ENCODE measurements at regions not wholly inside any gene's neighbourhood (a gene's known extent, or its start where the extent isn't known, plus 50 kb on each side); places are given as distances from the start of the nearest gene placed in this dataset.

GRCh38 chr14:97267509-97267908, 470.3 kb downstream of the VRK1 start:
- DNase-seq (ENCODE audit: low spot score) = no peak
- in situ Hi-C loops (cut with MboI; ENCODE audit: low sequenced_read_pairs, unreplicated experiment) = no loop called here
- TF ChIP-seq, protein P1, sequence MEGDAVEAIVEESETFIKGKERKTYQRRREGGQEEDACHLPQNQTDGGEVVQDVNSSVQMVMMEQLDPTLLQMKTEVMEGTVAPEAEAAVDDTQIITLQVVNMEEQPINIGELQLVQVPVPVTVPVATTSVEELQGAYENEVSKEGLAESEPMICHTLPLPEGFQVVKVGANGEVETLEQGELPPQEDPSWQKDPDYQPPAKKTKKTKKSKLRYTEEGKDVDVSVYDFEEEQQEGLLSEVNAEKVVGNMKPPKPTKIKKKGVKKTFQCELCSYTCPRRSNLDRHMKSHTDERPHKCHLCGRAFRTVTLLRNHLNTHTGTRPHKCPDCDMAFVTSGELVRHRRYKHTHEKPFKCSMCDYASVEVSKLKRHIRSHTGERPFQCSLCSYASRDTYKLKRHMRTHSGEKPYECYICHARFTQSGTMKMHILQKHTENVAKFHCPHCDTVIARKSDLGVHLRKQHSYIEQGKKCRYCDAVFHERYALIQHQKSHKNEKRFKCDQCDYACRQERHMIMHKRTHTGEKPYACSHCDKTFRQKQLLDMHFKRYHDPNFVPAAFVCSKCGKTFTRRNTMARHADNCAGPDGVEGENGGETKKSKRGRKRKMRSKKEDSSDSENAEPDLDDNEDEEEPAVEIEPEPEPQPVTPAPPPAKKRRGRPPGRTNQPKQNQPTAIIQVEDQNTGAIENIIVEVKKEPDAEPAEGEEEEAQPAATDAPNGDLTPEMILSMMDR (IDR thresholded peaks at IDR 0.05; ENCODE audit: borderline replicate concordance, control extremely low read depth, extremely low read depth, insufficient read depth, missing control alignments) = no peak

DNA sequence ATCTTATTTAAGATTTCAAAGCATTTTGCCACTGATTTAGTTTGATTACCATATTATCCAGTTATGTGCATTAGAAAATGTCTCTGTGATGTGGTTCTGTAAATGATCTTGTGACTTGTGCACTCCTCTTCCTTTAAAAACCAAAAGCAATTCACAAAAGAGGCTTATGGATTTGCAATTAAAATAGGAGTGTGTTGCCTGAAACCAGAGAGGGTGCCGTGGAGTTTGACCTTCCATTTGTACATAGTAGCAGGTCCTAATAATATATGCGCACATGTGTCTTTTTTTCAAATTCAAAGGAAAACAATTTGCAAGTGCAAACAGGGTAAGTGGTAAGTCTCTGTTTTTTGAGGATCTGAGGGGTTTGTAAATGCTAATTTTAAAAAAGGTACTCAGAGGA, 470.9 kb downstream of the VRK1 start:
- in situ Hi-C loops (cut with MboI; ENCODE audit: low sequenced_read_pairs, unreplicated experiment) = no loop called here
- TF ChIP-seq, protein P1 (IDR thresholded peaks at IDR 0.05; ENCODE audit: borderline replicate concordance, control extremely low read depth, extremely low read depth, insufficient read depth, missing control alignments) = no peak
- DNase-seq (ENCODE audit: low spot score) = no peak

DNA sequence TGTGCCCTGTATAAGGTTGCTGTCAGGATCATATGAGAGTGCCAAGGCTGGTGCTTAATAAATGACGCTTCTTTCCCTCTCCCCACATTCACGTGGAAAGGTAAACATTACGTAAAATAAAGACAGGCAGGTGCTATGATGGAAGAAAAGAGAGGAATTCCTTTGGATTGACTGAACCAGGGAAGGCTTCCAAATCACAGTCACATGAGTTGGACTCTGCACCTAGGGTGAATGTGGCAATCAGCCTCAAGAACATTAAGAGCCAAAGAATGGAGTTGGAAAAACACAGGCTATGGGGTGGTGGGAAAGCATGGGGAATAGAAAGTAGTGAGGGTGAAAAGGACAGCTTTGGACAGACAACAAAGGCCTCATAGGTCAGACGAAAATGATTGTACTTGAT, 473.1 kb downstream of the VRK1 start:
- DNase-seq (ENCODE audit: low spot score) = no peak
- TF ChIP-seq, protein P1 (IDR thresholded peaks at IDR 0.05; ENCODE audit: borderline replicate concordance, control extremely low read depth, extremely low read depth, insufficient read depth, missing control alignments) = no peak
- in situ Hi-C loops (cut with MboI; ENCODE audit: low sequenced_read_pairs, unreplicated experiment) = no loop called here

DNA sequence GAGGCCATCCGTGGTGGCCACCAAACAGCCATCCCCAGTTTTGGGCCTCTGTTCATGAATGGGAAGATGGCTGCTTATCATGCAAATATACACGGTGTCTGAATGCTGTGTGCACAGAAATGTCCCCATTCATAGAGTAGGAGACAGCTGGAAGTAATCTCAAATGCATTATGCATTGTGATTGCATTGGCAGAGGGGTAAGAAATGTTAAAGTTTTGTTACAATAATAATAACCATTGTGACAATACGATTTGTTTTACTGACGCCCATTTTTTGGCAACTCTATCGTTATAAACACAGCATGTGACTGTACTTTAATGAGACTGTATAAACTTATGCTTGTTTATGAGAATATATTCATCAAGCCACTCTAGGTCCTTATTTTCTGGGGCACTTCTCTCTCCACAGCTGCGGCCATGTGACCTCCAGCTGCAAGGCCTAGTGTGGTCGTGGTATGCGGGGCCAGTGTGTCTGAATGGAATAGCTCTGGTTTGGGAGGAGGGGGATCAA, 474.3 kb downstream of the VRK1 start:
- no peak for DNase-seq (ENCODE audit: low spot score)
- TF ChIP-seq, protein P1 (IDR thresholded peaks at IDR 0.05; ENCODE audit: borderline replicate concordance, control extremely low read depth, extremely low read depth, insufficient read depth, missing control alignments) = no peak
- in situ Hi-C loops (cut with MboI; ENCODE audit: low sequenced_read_pairs, unreplicated experiment) = no loop called here

DNA sequence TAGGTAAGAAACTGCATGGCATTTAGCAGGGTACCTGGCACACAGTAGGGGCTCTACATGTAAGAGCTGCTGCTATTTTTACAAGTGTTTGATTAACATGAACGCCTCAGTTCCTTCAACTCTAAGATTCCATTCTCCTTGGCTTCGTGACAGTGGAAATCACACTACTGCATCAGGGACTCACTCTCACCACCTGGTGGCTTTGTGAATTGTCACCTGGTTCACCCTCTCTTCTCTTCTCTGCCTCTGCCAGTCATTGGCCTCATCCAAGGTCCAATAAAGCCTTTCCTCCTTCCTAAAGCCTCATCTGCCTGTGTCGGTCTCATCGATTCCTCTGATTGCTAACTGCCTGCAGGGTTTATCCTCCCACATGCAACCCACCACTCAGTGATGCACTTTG, 476.4 kb downstream of the VRK1 start:
- DNase-seq (ENCODE audit: low spot score) = no peak
- TF ChIP-seq, protein P1 (IDR thresholded peaks at IDR 0.05; ENCODE audit: borderline replicate concordance, control extremely low read depth, extremely low read depth, insufficient read depth, missing control alignments) = no peak
- in situ Hi-C loops (cut with MboI; ENCODE audit: low sequenced_read_pairs, unreplicated experiment) = no loop called here

- in situ Hi-C loops (cut with MboI; ENCODE audit: low sequenced_read_pairs, unreplicated experiment) = no loop called here
- DNase-seq (ENCODE audit: low spot score) = no peak
- TF ChIP-seq, protein P1 (IDR thresholded peaks at IDR 0.05; ENCODE audit: borderline replicate concordance, control extremely low read depth, extremely low read depth, insufficient read depth, missing control alignments) = no peak
Measured at GRCh38 chr14:97274626-97275025, 477.4 kb downstream of the VRK1 start.

DNA sequence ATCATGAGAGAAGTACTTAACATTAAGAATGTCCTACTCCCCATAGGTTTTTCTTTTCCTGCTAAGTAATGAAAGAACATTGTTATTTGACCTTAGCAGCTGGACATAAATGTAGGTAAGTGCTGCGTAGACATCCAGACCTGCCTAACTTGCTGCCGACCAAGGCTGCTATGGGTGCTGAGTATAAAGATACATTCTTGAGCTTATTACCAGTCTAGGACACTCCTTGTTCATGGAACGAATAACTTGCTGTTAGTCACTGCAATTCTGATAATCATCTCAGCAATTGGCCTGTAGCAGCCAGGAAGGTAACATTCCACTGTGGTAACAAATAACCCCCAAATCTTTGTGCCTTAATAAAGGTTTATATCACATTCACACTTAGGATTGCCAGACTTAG, 478.1 kb downstream of the VRK1 start:
- TF ChIP-seq, protein P1 (IDR thresholded peaks at IDR 0.05; ENCODE audit: borderline replicate concordance, control extremely low read depth, extremely low read depth, insufficient read depth, missing control alignments) = no peak
- in situ Hi-C loops (cut with MboI; ENCODE audit: low sequenced_read_pairs, unreplicated experiment) = no loop called here
- DNase-seq (ENCODE audit: low spot score) = no peak
